ENCODE measurements at regions not wholly inside any gene's neighbourhood (a gene's known extent, or its start where the extent isn't known, plus 50 kb on each side); places are given as distances from the start of the nearest gene placed in this dataset.

- TF ChIP-seq KDM5B (IDR thresholded peaks at IDR 0.05; ENCODE audit: insufficient replicate concordance, low read depth, low read length) (no peak), SIN3A (IDR thresholded peaks at IDR 0.05; ENCODE audit: borderline replicate concordance in 2 of 2, control insufficient read depth in 1 of 2, low read depth in 2 of 2, low read length in 2 of 2) (no peak), EZH2 (IDR thresholded peaks at IDR 0.05; ENCODE audit: borderline replicate concordance, low read depth, low read length) (no peak), HNRNPH1 (optimal IDR thresholded peaks at IDR 0.05; ENCODE audit: low read depth, low read length) (no peak), SFPQ (IDR thresholded peaks at IDR 0.05; ENCODE audit: low read depth, low read length) (no peak)
Measured at GRCh38 chr11:70586261-70587074, 188.1 kb downstream of the CTTN start.

Data from K562 (cell line).